T47D (cell line): ENCODE measurements at regions not wholly inside any gene's neighbourhood (a gene's known extent, or its start where the extent isn't known, plus 50 kb on each side); places are given as distances from the start of the nearest gene placed in this dataset.
A peak's percentile ranks its signal among the peaks of the same experiment; 100 is the strongest.

ENCODE experiments used
- DNase-seq, 2 experiments: peaks; one replicate each; pipeline versions ENCODE4 v3.0.0 to v3.0.0-alpha.2; 2011 to 2012; ENCODE audit warnings: low read depth in 1 of 2, low spot score in 1 of 2
- JUND ChIP-seq: IDR thresholded peaks from 2 replicates; pipeline ENCODE4 v1.6.1; 2012; ENCODE audit warnings: low read depth
- in situ Hi-C: cut with HindIII; loops from 2 replicates; pipeline ENCODE4 v1.10.0; 2016; ENCODE audit warnings: low sequenced_read_pairs, low pct_unique_long_range_greater_than_20kb

GRCh38 chr9:129339539-129340157 is 161.6 kb upstream of the IER5L start:
- in situ Hi-C loops: no loop called here
- TF ChIP-seq JUND: no peak

GRCh38 chr9:129338724-129339430 is 160.8 kb upstream of the IER5L start:
- no peak for TF ChIP-seq JUND
- in situ Hi-C loops: no loop called here
- DNase-seq: no peak

More at GRCh38 chr9:129339539-129340157, 161.6 kb upstream of the IER5L start:
- no peak for DNase-seq

- no peak for DNase-seq
- in situ Hi-C loops: no loop called here
- TF ChIP-seq JUND: no peak
These were observed 159.5 kb upstream of the IER5L start for GRCh38 chr9:129337336-129338140.

GRCh38 chr9:129336601-129337331 is 158.7 kb upstream of the IER5L start:
- no peak for DNase-seq
- in situ Hi-C loops: no loop called here

DNA sequence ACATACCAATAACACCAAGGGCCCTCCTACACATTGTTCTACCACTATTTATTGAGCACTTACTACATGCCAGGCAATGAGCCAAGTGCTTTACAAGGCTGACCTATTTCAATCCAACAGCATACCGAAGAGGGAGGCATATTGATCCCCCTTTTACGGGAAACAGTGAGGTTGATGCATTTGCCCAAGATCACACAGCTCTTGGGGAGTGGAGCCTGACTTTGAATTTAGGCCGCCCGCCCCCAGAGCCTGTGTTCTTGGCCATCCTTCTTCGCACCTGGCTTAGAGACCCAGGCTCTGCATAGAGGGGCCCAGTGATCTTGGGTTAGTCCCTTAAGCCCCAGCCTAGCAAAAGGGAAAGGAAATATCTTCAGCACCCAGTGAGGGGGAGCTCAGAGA is 158.1 kb upstream of the IER5L start:
- TF ChIP-seq JUND: no peak
- no peak for DNase-seq
- in situ Hi-C loops: no loop called here

More at GRCh38 chr9:129336601-129337331, 158.7 kb upstream of the IER5L start:
- no peak for TF ChIP-seq JUND

GRCh38 chr9:129335464-129336129 is 157.5 kb upstream of the IER5L start:
- no peak for DNase-seq
- in situ Hi-C loops: no loop called here
- no peak for TF ChIP-seq JUND

DNA sequence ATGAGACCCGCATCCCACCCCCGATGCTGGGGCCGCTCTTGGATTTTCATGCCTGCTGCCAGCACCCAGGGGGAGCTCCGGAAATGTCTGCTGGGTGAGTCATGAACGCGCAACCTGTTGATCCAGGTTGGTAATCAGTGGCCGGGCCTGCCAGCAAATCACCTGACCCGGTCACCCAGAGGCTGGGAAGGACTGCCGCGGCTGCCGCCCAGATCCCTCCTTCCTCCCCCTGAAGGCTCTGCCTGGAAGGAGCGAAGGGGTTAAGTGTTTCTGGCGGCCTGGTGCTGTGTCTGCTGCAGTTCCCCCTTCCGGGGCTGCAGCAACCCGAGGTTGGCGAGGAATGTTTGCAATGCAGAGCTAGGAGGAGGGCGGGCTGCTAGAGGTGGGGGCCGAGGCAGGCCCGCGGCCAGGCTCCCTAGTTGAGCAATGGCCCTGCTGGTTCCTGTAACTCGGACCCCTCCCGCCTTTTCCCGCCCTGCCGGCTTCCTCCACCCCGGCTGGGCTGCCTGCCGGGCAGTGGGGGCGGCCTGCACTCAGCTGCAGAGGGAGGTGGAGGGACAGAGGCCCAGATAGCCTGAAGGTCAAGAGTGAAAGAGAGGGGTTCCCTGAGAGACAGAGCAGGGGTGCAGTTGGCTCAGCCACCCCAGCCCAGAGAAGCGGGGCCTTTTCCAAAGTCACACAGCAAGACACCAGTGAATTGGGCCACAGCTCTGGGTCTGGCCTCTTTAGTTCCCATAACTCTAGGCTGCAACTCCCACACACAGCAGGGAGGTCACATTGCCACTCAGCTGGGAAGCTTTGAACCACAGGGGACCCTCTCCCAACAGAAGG is 156.3 kb upstream of the IER5L start:
- in situ Hi-C loops: no loop called here
- peak; percentile 87 to 91 for DNase-seq
- TF ChIP-seq JUND: no peak

DNA sequence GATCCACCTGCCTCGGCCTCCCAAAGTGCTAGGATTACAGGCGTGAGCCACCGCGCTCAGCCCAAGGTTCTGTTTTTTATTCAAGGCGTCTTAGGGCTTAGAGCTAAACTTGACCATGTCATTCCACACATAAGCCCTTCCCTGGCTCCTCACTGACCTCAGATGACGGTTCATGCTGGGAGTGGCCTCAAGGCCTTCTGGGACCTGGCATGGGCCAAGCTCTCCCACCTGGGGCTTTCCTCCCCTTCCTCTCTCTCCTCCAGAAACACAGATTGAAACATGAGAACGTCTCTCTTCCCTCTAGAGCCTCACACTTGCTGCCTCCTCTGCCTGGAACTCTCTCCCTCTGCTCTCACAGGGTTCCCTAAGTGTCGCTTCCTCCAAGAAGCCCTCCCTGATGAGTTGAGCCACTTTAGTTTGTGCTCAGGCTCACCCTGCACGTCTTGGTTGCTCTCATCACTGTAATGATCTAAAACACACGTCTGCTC is 155.6 kb upstream of the IER5L start:
- in situ Hi-C loops: no loop called here
- TF ChIP-seq JUND: no peak
- no peak for DNase-seq

- TF ChIP-seq JUND: no peak
- DNase-seq: no peak
- in situ Hi-C loops: no loop called here
These were observed 154.5 kb upstream of the IER5L start for GRCh38 chr9:129332581-129332980.

DNA sequence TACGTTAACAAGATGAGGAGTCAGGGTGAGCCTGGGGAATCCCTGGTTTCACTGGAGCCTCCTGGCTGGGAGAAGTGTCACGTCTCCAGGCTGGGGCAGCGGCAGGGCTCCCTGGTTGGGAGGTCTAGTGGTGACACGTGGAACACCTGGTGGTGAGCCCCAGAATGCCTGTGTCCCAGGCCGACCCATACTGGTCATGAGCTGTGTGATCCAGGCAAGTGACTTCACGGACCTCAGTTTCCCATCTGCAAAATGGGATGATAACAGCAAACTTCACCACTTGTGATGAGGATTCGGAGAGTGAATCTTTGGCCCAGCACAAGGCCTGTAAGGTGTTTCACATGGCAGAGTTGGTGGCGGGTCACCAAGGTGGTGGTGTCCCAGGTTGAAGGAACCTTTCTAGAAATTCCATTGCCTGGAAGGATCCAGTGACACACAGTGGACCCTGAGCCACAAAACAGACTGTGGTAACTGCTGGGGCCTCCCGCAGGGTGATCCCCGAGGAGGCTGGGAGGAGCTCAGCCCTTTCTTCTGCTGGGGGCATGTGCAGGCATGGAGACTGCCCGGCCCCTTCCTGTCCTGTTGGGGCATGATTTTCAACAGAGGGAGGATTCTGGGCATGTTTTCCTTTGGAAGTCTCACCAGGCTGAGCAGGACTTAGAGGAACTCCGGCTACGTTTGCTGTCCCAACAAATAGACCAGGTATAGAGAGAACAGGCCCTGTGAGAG is 153.9 kb upstream of the IER5L start:
- in situ Hi-C loops: no loop called here
- no peak for DNase-seq

GRCh38 chr9:129331493-129331765 is 153.4 kb upstream of the IER5L start:
- no peak for TF ChIP-seq JUND
- in situ Hi-C loops: no loop called here
- DNase-seq: no peak

More for the DNA sequence above, 153.9 kb upstream of the IER5L start:
- TF ChIP-seq JUND: no peak
